HCT116 (cell line): ENCODE measurements at regions not wholly inside any gene's neighbourhood (a gene's known extent, or its start where the extent isn't known, plus 50 kb on each side); places are given as distances from the start of the nearest gene placed in this dataset.

Source experiments
- ATAC-seq: fragments of 200-7000 bp; cut with Tn5 transposase; 2 replicates; pipeline ENCODE4 v1.9.1; 2020; ENCODE audit warnings: mild to moderate bottlenecking, moderate library complexity
- BruUV-seq: library from RNA; stranded (reverse); fragments of 400-500 nt; replicated peaks from 2 replicates; lab custom pipeline; 2021; lab: Mats Ljungman, UMichigan
- CTCF ChIA-PET: fragments of 300-600 bp; sonication (Branson Sonifier 250); formaldehyde crosslinking; loops from one replicate; lab custom pipeline; 2021; ENCODE audit warnings: antibody characterized with exemption; lab: Charles Lee
- POLR2A ChIA-PET: fragments of 300-600, 350-600 bp; sonication (Branson Sonifier 250); formaldehyde crosslinking; loops from one replicate; lab custom pipeline; 2021; ENCODE audit warnings: antibody characterized with exemption; lab: Charles Lee
- RAD21 ChIA-PET, 2 experiments: fragments of 300-600 bp; sonication (Branson Sonifier 250); formaldehyde crosslinking; loops; one replicate each; lab custom pipeline; 2023; ENCODE audit warnings: low total read pairs in 2 of 2; ENCODE audit not compliant: uncharacterized antibody in 2 of 2, unreplicated experiment in 2 of 2, low non-redundant PET in 1 of 2; lab: Charles Lee
- DNase-seq: peaks from one replicate; pipeline ENCODE4 v3.0.0-alpha.2; 2010; ENCODE audit warnings: low read depth, low spot score
- H2AFZ ChIP-seq: fragments of 200-600 bp; shearing (Covaris generic), sonication (generic); 2 replicates; pipeline ENCODE4 v1.6.1; 2017; ENCODE audit warnings: low read depth, mixed run types, mixed read lengths, antibody characterized with exemption, low read length; ENCODE audit not compliant: poor library complexity, severe bottlenecking
- H3K27ac ChIP-seq: 2 replicates; pipeline ENCODE4 v1.5.1; 2012; ENCODE audit warnings: low read depth, low read length
- H3K27me3 ChIP-seq: fragments of 200-600 bp; sonication (generic); 2 replicates; pipeline ENCODE4 v1.6.1; 2016; ENCODE audit warnings: mixed run types, low read length, mixed read lengths; ENCODE audit not compliant: insufficient read depth
- H3K36me3 ChIP-seq, 2 experiments: fragments of 200-500 bp in 1 of 2; fragments of 200-600 bp in 1 of 2; sonication (Bioruptor generic) in 1 of 2; sonication (generic) in 1 of 2; 2 replicates each; pipeline versions ENCODE4 v1.5.1 to v1.6.1; 2014 to 2016; ENCODE audit warnings: low read length in 2 of 2, inconsistent platforms in 1 of 2, mixed read lengths in 1 of 2, mixed run types in 1 of 2; ENCODE audit not compliant: insufficient read depth in 2 of 2, control insufficient read depth in 1 of 2
- H3K4me1 ChIP-seq, 2 experiments: fragments of 200-600 bp in 1 of 2; sonication (generic) in 1 of 2; 2 replicates each; pipeline versions ENCODE4 v1.5.1 to v1.6.1; 2012 to 2017; ENCODE audit warnings: low read length in 2 of 2, inconsistent platforms in 1 of 2, mild to moderate bottlenecking in 1 of 2, mixed read lengths in 1 of 2, mixed run types in 1 of 2, moderate library complexity in 1 of 2; ENCODE audit not compliant: insufficient read depth in 2 of 2, control insufficient read depth in 1 of 2
- H3K4me2 ChIP-seq: fragments of 200-600 bp; sonication (generic); 2 replicates; pipeline ENCODE4 v1.6.1; 2017; ENCODE audit warnings: mixed run types, low read length, mixed read lengths
- H3K4me3 ChIP-seq, 2 experiments: fragments of 200-600 bp in 1 of 2; sonication (generic) in 1 of 2; replicated peaks in 1 of 2; 2 replicates each; pipeline ENCODE4 v1.5.1; 2011 to 2016; ENCODE audit warnings: low read length in 2 of 2, control low read depth in 1 of 2, low read depth in 1 of 2, mild to moderate bottlenecking in 1 of 2, mixed read lengths in 1 of 2, mixed run types in 1 of 2
- H3K79me2 ChIP-seq: fragments of 200-600 bp; sonication (generic); 2 replicates; pipeline ENCODE4 v1.6.1; 2017; ENCODE audit warnings: mild to moderate bottlenecking, mixed run types, low read length, moderate library complexity, mixed read lengths; ENCODE audit not compliant: insufficient read depth
- H3K9ac ChIP-seq: fragments of 200-600 bp; sonication (generic); 2 replicates; pipeline ENCODE4 v1.6.1; 2016; ENCODE audit warnings: low read length, mixed read lengths
- H3K9me2 ChIP-seq: fragments of 200-600 bp; sonication (generic), shearing (Covaris generic); 2 replicates; pipeline ENCODE4 v1.6.1; 2017; ENCODE audit warnings: mixed run types, mild to moderate bottlenecking, moderate library complexity; ENCODE audit not compliant: insufficient read depth
- H3K9me3 ChIP-seq, 2 experiments: fragments of 200-500 bp in 1 of 2; fragments of 200-600 bp in 1 of 2; sonication (Bioruptor generic) in 1 of 2; sonication (generic) in 1 of 2; 2 replicates each; pipeline ENCODE4 v1.6.1; 2014 to 2017; ENCODE audit warnings: low read length in 2 of 2, mixed read lengths in 2 of 2, inconsistent platforms in 1 of 2, low read depth in 1 of 2, mild to moderate bottlenecking in 1 of 2, mixed run types in 1 of 2, moderate library complexity in 1 of 2; ENCODE audit not compliant: control insufficient read depth in 1 of 2, insufficient read depth in 1 of 2
- H4K20me1 ChIP-seq: fragments of 200-600 bp; sonication (generic), shearing (Covaris generic); 2 replicates; pipeline ENCODE4 v1.6.1; 2017; ENCODE audit warnings: mixed run types, mild to moderate bottlenecking, moderate library complexity; ENCODE audit not compliant: insufficient read depth
- EGR1 ChIP-seq: IDR thresholded peaks from 2 replicates; pipeline ENCODE4 v1.6.1; 2012; ENCODE audit warnings: low read depth
- ELF1 ChIP-seq: IDR thresholded peaks from 2 replicates; pipeline ENCODE4 v1.6.1; 2012; ENCODE audit warnings: low read depth, borderline replicate concordance
- EZH2phosphoT487 ChIP-seq: fragments of 200-600 bp; IDR thresholded peaks from 2 replicates; pipeline ENCODE4 v1.6.1; 2018; ENCODE audit warnings: antibody characterized with exemption, borderline replicate concordance
- FOSL1 ChIP-seq: IDR thresholded peaks from 2 replicates; pipeline ENCODE4 v1.6.1; 2012; ENCODE audit warnings: low read depth
- JUND ChIP-seq: IDR thresholded peaks from 2 replicates; pipeline ENCODE4 v1.6.1; 2012
- POLR2A ChIP-seq: IDR thresholded peaks from 2 replicates; pipeline ENCODE4 v1.7.0; 2011; ENCODE audit warnings: borderline replicate concordance; ENCODE audit not compliant: insufficient read depth, insufficient read length; ENCODE audit errors: extremely low read depth
- POLR2AphosphoS5 ChIP-seq: IDR thresholded peaks from 2 replicates; pipeline ENCODE4 v1.6.1; 2011; ENCODE audit warnings: mild to moderate bottlenecking, low read depth, low read length, moderate library complexity
- RAD21 ChIP-seq: IDR thresholded peaks from 2 replicates; pipeline ENCODE4 v1.6.1; 2012; ENCODE audit warnings: low read depth, mild to moderate bottlenecking
- SP1 ChIP-seq: IDR thresholded peaks from 2 replicates; pipeline ENCODE4 v1.6.1; 2012; ENCODE audit warnings: low read depth
- SRF ChIP-seq: IDR thresholded peaks from 2 replicates; pipeline ENCODE4 v1.6.1; 2012; ENCODE audit warnings: low read depth
- TCF7L2 ChIP-seq: IDR thresholded peaks from 2 replicates; pipeline ENCODE4 v1.7.0; 2011; ENCODE audit warnings: borderline replicate concordance, inconsistent platforms; ENCODE audit not compliant: insufficient read depth, insufficient read length; ENCODE audit errors: extremely low read depth
- YY1 ChIP-seq: IDR thresholded peaks from 2 replicates; pipeline ENCODE4 v1.6.1; 2011; ENCODE audit warnings: low read length, low read depth, moderate library complexity, mild to moderate bottlenecking; ENCODE audit not compliant: insufficient replicate concordance; ENCODE audit errors: extremely low read depth
- ZNF274 ChIP-seq: fragments of 200-500 bp; sonication (Bioruptor generic); IDR thresholded peaks from 2 replicates; pipeline ENCODE4 v1.6.1; 2014; ENCODE audit warnings: mild to moderate bottlenecking, low read depth, low read length, inconsistent platforms
- intact Hi-C: fragments of 100-400 bp; cut with micrococcal nuclease; formaldehyde crosslinking; loops from 2 replicates; pipeline ENCODE4 v1.10.0; 2022
- TF ChIP-seq, protein P1 (sequence below): IDR thresholded peaks from 2 replicates; pipeline ENCODE4 v1.6.1; 2012
- TF ChIP-seq, protein P2 (sequence below): IDR thresholded peaks from 2 replicates; pipeline ENCODE4 v1.6.1; 2012
- TF ChIP-seq, protein P3 (sequence below): IDR thresholded peaks from 2 replicates; pipeline ENCODE4 v1.6.1; 2011; ENCODE audit warnings: mild to moderate bottlenecking, low read length, moderate library complexity; ENCODE audit not compliant: insufficient replicate concordance; ENCODE audit errors: extremely low read depth
- TF ChIP-seq, protein P4 (sequence below), 3 experiments: fragments of 200-600 bp in 1 of 3; sonication (generic) in 1 of 3; IDR thresholded peaks in 2 of 3; conservative IDR thresholded peaks in 1 of 3; 2 replicates each; pipeline ENCODE4 v1.5.1; 2012 to 2017; ENCODE audit warnings: low read depth in 2 of 3, low read length in 2 of 3, antibody characterized with exemption in 1 of 3, borderline replicate concordance in 1 of 3, control low read depth in 1 of 3, mild to moderate bottlenecking in 1 of 3, mixed read lengths in 1 of 3, mixed run types in 1 of 3, moderate library complexity in 1 of 3; ENCODE audit not compliant: insufficient read depth in 1 of 3

DNA sequence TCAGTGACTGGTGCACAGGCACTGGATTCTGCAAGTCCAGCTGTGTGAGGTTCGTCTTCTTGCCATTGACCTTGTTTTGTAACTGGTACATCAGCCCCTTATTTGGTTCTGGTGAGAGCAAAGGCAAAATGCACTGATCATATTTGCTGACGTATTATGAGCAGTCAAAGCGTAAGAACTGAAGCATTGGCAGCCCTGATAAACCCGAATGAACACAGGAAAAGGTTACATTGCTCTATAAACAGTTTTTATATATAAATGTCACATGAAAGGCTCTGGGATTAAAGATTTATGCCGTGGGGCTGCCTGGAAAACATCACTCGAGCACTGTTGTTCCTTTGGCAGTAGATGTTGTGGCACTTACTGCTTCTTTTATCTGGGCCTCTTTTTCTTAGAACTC is 167.9 kb downstream of the IRS1 start:
- H3K27ac ChIP-seq = peak overlapping the region; percentile 64
- H2AFZ ChIP-seq = no peak overlapping the region
- H3K36me3 ChIP-seq = peaks cover 0 to 24% of the 10 kb centered on the region in 2 experiments; a peak in 2 of 4 replicates
- no peak overlapping the region for H3K9ac ChIP-seq
- ATAC-seq (no peak), DNase-seq (no peak)
- RAD21 ChIA-PET = no interaction called here
- peaks cover 16 to 17% of the 10 kb centered on the region in 2 experiments; a peak in 2 of 4 replicates for H3K4me1 ChIP-seq
- POLR2A ChIA-PET = no interaction called here
- no peak overlapping the region for H3K4me2 ChIP-seq
- TF ChIP-seq EZH2phosphoT487 (no peak), ZNF274 (no peak), JUND (no peak), POLR2AphosphoS5 (no peak), TCF7L2 (peak; percentile 91), POLR2A (no peak), YY1 (no peak), RAD21 (no peak)
- CTCF ChIA-PET = no interaction called here
- peaks cover 48% of the 10 kb centered on the region for H3K79me2 ChIP-seq
- no peaks in the 10 kb centered on the region for H3K9me2 ChIP-seq
- H3K27me3 ChIP-seq = no peaks in the 10 kb centered on the region
- intact Hi-C loops = no loop called here
- BruUV-seq = no TSS peak
- no peaks in the 10 kb centered on the region for H4K20me1 ChIP-seq
- H3K9me3 ChIP-seq = peaks cover 0 to 4% of the 10 kb centered on the region in 2 experiments; a peak in 2 of 4 replicates
- no peak overlapping the region for H3K4me3 ChIP-seq

DNA sequence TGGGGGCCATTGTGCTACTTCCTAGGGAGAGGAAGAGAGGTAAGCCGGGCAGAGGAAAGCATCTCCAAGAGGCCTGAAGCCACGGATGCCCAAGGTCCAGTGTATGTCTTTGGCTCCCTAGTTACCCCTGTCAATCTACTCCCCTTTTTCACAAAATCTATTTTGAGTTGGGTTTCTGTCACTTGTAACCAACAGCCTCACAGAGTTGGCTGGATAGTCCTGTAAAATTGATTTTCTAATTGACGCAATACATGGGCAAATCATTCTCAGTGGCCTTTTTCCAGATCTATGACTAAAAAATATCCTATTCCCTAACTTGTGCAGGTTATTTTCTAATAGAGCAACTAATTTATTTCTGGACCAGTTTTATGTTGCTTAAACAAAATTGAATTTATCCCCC is 168.4 kb downstream of the IRS1 start:
- BruUV-seq = no TSS peak
- Histone ChIP-seq H3K9ac (no peak overlapping the region), H3K27ac (peak overlapping the region; percentile 64), H3K4me1 (peaks cover 16 to 17% of the 10 kb centered on the region in 2 experiments; a peak in 2 of 4 replicates), H3K27me3 (no peaks in the 10 kb centered on the region), H3K9me3 (peaks cover 0 to 4% of the 10 kb centered on the region in 2 experiments; a peak in 2 of 4 replicates), H3K4me3 (no peak overlapping the region), H3K36me3 (peaks cover 0 to 23% of the 10 kb centered on the region in 2 experiments; a peak in 1 of 4 replicates), H3K4me2 (no peak overlapping the region), H2AFZ (no peak overlapping the region), H3K9me2 (no peaks in the 10 kb centered on the region), H3K79me2 (peaks cover 44% of the 10 kb centered on the region), H4K20me1 (no peaks in the 10 kb centered on the region)
- ATAC-seq (no peak), DNase-seq (no peak)
- CTCF ChIA-PET = no interaction called here
- RAD21 ChIA-PET = no interaction called here
- POLR2A ChIA-PET = no interaction called here
- intact Hi-C loops = no loop called here
- TF ChIP-seq TCF7L2 (no peak), SP1 (no peak), POLR2AphosphoS5 (no peak), ELF1 (no peak), POLR2A (no peak), SRF (no peak), FOSL1 (no peak), EZH2phosphoT487 (no peak), ZNF274 (no peak), EGR1 (no peak)
- TF ChIP-seq, protein P1, sequence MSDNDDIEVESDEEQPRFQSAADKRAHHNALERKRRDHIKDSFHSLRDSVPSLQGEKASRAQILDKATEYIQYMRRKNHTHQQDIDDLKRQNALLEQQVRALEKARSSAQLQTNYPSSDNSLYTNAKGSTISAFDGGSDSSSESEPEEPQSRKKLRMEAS = no peak
- TF ChIP-seq, protein P2, sequence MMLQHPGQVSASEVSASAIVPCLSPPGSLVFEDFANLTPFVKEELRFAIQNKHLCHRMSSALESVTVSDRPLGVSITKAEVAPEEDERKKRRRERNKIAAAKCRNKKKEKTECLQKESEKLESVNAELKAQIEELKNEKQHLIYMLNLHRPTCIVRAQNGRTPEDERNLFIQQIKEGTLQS = no peak
- TF ChIP-seq, protein P3, sequence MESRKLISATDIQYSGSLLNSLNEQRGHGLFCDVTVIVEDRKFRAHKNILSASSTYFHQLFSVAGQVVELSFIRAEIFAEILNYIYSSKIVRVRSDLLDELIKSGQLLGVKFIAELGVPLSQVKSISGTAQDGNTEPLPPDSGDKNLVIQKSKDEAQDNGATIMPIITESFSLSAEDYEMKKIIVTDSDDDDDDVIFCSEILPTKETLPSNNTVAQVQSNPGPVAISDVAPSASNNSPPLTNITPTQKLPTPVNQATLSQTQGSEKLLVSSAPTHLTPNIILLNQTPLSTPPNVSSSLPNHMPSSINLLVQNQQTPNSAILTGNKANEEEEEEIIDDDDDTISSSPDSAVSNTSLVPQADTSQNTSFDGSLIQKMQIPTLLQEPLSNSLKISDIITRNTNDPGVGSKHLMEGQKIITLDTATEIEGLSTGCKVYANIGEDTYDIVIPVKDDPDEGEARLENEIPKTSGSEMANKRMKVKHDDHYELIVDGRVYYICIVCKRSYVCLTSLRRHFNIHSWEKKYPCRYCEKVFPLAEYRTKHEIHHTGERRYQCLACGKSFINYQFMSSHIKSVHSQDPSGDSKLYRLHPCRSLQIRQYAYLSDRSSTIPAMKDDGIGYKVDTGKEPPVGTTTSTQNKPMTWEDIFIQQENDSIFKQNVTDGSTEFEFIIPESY = no peak
- TF ChIP-seq, protein P4, sequence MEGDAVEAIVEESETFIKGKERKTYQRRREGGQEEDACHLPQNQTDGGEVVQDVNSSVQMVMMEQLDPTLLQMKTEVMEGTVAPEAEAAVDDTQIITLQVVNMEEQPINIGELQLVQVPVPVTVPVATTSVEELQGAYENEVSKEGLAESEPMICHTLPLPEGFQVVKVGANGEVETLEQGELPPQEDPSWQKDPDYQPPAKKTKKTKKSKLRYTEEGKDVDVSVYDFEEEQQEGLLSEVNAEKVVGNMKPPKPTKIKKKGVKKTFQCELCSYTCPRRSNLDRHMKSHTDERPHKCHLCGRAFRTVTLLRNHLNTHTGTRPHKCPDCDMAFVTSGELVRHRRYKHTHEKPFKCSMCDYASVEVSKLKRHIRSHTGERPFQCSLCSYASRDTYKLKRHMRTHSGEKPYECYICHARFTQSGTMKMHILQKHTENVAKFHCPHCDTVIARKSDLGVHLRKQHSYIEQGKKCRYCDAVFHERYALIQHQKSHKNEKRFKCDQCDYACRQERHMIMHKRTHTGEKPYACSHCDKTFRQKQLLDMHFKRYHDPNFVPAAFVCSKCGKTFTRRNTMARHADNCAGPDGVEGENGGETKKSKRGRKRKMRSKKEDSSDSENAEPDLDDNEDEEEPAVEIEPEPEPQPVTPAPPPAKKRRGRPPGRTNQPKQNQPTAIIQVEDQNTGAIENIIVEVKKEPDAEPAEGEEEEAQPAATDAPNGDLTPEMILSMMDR (IDR thresholded peaks at IDR 0.05 in 2 of 3, conservative IDR thresholded peaks at IDR 0.05 in 1 of 3; ENCODE audit: borderline replicate concordance in 1 of 3, insufficient read depth in 1 of 3, low read depth in 2 of 3, low read length in 2 of 3) = no peak
